ENCODE measurements at regions not wholly inside any gene's neighbourhood (a gene's known extent, or its start where the extent isn't known, plus 50 kb on each side); places are given as distances from the start of the nearest gene placed in this dataset.
"Not testable (repeated sequence)": the region's sequence is repeated elsewhere in the genome, so short reads cannot be mapped to it uniquely, and the experiment has no call there.

DNA sequence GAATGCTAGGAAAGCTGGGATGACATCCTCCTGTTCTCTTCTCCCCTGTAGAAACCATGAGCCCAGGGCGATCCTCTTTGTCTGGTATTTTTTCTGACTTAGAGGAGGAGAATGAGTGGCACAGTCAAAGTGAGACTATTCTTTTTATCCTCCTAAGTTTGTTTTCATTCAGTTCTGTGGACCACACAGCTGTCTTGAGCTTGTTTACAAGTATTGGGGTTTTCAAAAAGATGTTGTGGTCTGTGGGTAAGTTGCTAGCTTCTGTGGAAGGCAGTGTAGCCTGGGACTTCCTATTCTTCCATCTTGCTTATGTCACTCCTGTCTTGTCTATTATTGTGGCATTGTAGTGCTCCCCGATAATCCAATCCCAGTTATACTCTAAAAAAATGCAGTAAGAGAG is 223.0 kb downstream of the PAPSS1 start:
- no peaks in the 10 kb centered on the region for H3K27me3 ChIP-seq
- H3K36me3 ChIP-seq: no peaks in the 10 kb centered on the region
- no peak for TF ChIP-seq CTCF (IDR thresholded peaks at IDR 0.05)
- no peak for TF ChIP-seq EP300 (IDR thresholded peaks at IDR 0.05)
- TF ChIP-seq POLR2AphosphoS5 (IDR thresholded peaks at IDR 0.05): no peak
- no peak for TF ChIP-seq POLR2A (IDR thresholded peaks at IDR 0.05; ENCODE audit: low read depth)
- peaks cover 0 to 3% (median 0%) of the 10 kb centered on the region in 4 donors for H3K9me3 ChIP-seq
- no peaks in the 10 kb centered on the region for H3K4me1 ChIP-seq
- no peak overlapping the region for H3K27ac ChIP-seq (replicated peaks in 1 of 4)
- no peak for DNase-seq (ENCODE audit: extremely low spot score)
- no peak overlapping the region for H3K4me3 ChIP-seq
- intact Hi-C loops (cut with DNase I): no loop called here
- WGBS: 42% methylated on average over 2 of the region's 2 CpGs

DNA sequence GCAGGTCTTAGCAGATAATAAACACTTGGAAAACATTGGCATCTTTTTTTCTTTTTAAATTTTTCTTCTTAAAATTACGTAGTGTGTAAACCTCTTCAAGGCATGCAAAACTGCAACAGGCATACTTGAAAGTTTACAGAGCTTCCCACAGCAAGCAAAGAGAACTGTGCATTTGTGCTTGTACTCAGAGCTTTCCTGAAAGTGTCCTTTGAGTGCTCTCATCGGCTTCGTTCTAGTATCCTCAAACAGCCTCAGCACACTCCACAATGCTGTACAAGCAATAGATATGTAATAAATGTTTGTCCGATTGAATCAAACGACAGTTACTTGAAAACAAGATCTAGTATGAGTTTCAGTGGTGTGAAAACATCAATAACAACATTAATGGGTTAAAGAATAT is 227.5 kb downstream of the PAPSS1 start:
- no peak overlapping the region for H3K27ac ChIP-seq (replicated peaks in 1 of 4)
- intact Hi-C loops (cut with DNase I): no loop called here

GRCh38 chr4:107490116-107490515 is 229.9 kb downstream of the PAPSS1 start:
- 92% methylated on average over 2 of the region's 2 CpGs for WGBS
- intact Hi-C loops (cut with DNase I): no loop called here
- H3K4me3 ChIP-seq: no peak overlapping the region
- H3K9me3 ChIP-seq: no peaks in the 10 kb centered on the region
- no peaks in the 10 kb centered on the region for H3K4me1 ChIP-seq
- DNase-seq (ENCODE audit: extremely low spot score): no peak
- no peak overlapping the region for H3K27ac ChIP-seq (replicated peaks in 1 of 4)
- no peaks in the 10 kb centered on the region for H3K27me3 ChIP-seq
- no peaks in the 10 kb centered on the region for H3K36me3 ChIP-seq
- TF ChIP-seq CTCF (IDR thresholded peaks at IDR 0.05): no peak
- no peak for TF ChIP-seq POLR2AphosphoS5 (IDR thresholded peaks at IDR 0.05)
- no peak for TF ChIP-seq EP300 (IDR thresholded peaks at IDR 0.05)
- no peak for TF ChIP-seq POLR2A (IDR thresholded peaks at IDR 0.05; ENCODE audit: low read depth)

More for the DNA sequence above, 227.5 kb downstream of the PAPSS1 start:
- H3K36me3 ChIP-seq: no peaks in the 10 kb centered on the region
- H3K4me3 ChIP-seq: no peak overlapping the region
- no peak for TF ChIP-seq POLR2AphosphoS5 (IDR thresholded peaks at IDR 0.05)
- no peak for TF ChIP-seq CTCF (IDR thresholded peaks at IDR 0.05)
- TF ChIP-seq EP300 (IDR thresholded peaks at IDR 0.05): no peak
- no peak for TF ChIP-seq POLR2A (IDR thresholded peaks at IDR 0.05; ENCODE audit: low read depth)
- WGBS: 86% methylated on average over 5 of the region's 5 CpGs
- DNase-seq (ENCODE audit: extremely low spot score): no peak
- no peaks in the 10 kb centered on the region for H3K27me3 ChIP-seq
- H3K4me1 ChIP-seq: no peaks in the 10 kb centered on the region
- peaks cover 0 to 3% (median 0%) of the 10 kb centered on the region in 4 donors for H3K9me3 ChIP-seq

DNA sequence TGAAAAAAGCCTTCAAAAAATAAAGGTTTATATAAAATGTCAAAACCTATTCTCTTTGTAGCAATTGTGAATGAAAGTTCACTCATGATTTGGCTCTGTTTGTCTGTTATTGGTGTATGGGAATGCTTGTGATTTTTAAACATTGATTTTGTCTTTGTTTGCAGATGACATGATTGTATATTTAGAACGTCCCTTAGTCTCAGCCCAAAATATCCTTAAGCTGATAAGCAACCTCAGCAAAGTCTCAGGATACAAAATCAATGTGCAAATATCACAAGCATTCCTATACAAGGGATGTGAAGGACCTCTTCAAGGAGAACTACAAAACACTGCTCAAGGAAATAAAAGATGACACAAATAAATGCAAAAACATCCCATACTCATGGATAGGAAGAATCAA is 236.4 kb downstream of the PAPSS1 start:
- H3K36me3 ChIP-seq; intact Hi-C loops (cut with DNase I); H3K27me3 ChIP-seq; DNase-seq (ENCODE audit: extremely low spot score); H3K4me3 ChIP-seq; H3K27ac ChIP-seq (replicated peaks in 1 of 4); H3K4me1 ChIP-seq: not testable (repeated sequence)
- WGBS: 0% methylated on average over 1 of the region's 1 CpG
- peaks cover 0 to 20% (median 10%) of the 10 kb centered on the region in 4 donors for H3K9me3 ChIP-seq

DNA sequence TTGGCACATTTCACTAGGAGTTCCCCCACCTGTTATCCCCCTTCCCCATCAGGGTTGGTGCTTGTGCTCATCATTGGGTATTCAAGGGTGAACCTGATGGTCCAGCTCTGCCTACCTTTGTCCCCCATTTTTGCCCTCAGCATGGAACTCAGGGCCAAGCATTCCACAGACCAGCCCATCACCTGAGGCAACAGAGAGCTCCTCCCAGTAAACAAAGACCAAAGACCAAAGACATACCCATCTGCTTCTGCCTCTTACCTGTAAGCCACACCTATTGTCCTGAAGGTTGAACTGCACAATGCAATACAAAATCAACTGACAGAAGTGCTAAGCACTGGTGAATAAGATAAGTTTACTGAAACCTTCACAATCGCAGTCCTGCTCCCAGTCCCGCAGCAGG is 237.5 kb downstream of the PAPSS1 start:
- Histone ChIP-seq H3K27me3 (no peaks in the 10 kb centered on the region), H3K36me3 (no peaks in the 10 kb centered on the region), H3K27ac (replicated peaks in 1 of 4) (no peak overlapping the region), H3K4me3 (no peak overlapping the region), H3K9me3 (peaks cover 0 to 20% (median 11%) of the 10 kb centered on the region in 4 donors), H3K4me1 (no peaks in the 10 kb centered on the region)
- WGBS: 100% methylated on average over 2 of the region's 2 CpGs
- intact Hi-C loops (cut with DNase I): no loop called here
- TF ChIP-seq CTCF (IDR thresholded peaks at IDR 0.05) (no peak), POLR2AphosphoS5 (IDR thresholded peaks at IDR 0.05) (no peak), EP300 (IDR thresholded peaks at IDR 0.05) (no peak), POLR2A (IDR thresholded peaks at IDR 0.05; ENCODE audit: low read depth) (no peak)
- no peak for DNase-seq (ENCODE audit: extremely low spot score)
